ENCODE measurements at regions not wholly inside any gene's neighbourhood (a gene's known extent, or its start where the extent isn't known, plus 50 kb on each side); places are given as distances from the start of the nearest gene placed in this dataset.

DNA sequence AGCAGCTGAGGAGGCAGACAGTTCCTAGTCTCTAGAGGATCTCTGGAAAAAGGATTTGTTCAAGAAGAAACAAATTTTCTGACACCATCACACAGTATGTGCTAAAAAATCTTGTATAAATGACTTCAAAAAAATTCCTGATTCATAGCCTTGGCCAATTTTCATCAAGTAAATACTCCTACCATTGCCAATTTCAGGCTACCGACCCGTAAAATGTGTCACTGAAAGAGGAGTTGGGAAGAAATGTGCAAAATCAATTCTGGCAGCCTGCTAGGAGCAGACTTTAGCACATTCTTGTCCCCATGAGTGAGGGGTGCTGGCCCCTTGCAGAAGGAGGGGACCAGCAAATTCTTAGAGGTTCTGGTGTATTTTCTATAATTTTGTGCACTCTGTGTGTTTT is 109.4 kb downstream of the TMEM30B start:
- TF ChIP-seq HDGF (IDR thresholded peaks at IDR 0.05; ENCODE audit: borderline replicate concordance) (no peak), FOXA1 (IDR thresholded peaks at IDR 0.05) (no peak), BHLHE40 (IDR thresholded peaks at IDR 0.05; ENCODE audit: borderline replicate concordance) (no peak), L3MBTL2 (conservative IDR thresholded peaks at IDR 0.05) (no peak), TARDBP (IDR thresholded peaks at IDR 0.05) (no peak), ARNT (IDR thresholded peaks at IDR 0.05) (no peak), FOXM1 (IDR thresholded peaks at IDR 0.05; ENCODE audit: borderline replicate concordance) (no peak), NFRKB (IDR thresholded peaks at IDR 0.05) (no peak), CTBP1 (IDR thresholded peaks at IDR 0.05; ENCODE audit: borderline replicate concordance) (no peak), SUZ12 (IDR thresholded peaks at IDR 0.05) (no peak), SP1 (IDR thresholded peaks at IDR 0.05) (no peak), LEF1 (IDR thresholded peaks at IDR 0.05; ENCODE audit: borderline replicate concordance) (no peak)
- TF ChIP-seq, protein P1, sequence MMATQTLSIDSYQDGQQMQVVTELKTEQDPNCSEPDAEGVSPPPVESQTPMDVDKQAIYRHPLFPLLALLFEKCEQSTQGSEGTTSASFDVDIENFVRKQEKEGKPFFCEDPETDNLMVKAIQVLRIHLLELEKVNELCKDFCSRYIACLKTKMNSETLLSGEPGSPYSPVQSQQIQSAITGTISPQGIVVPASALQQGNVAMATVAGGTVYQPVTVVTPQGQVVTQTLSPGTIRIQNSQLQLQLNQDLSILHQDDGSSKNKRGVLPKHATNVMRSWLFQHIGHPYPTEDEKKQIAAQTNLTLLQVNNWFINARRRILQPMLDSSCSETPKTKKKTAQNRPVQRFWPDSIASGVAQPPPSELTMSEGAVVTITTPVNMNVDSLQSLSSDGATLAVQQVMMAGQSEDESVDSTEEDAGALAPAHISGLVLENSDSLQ (IDR thresholded peaks at IDR 0.05) = no peak
- CTCF ChIA-PET = no interaction called here
- POLR2A ChIA-PET = no interaction called here
- DNase-seq (ENCODE audit: extremely low spot score) = no peak

DNA sequence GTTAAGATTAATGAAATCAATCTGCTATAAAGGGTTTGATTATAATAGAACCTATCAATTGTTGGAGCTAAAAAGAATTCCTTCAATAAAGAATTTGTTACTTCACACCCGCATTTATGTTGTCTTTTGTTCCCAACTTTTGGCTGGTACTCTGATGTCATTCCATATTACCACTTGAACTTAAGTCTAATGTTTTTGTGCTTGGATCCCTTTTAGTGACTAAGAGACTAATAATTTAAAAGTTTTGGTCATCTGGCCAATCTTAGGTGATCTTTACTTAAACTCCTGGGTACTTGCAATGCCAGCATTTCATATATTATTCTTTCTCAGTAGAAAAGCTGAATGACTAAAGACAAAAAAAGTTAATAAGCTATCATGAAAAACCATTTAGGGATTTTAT is 113.0 kb downstream of the TMEM30B start:
- TF ChIP-seq SUZ12 (IDR thresholded peaks at IDR 0.05) = no peak
- TF ChIP-seq HDGF (IDR thresholded peaks at IDR 0.05; ENCODE audit: borderline replicate concordance) = no peak
- TF ChIP-seq L3MBTL2 (conservative IDR thresholded peaks at IDR 0.05) = no peak
- no peak for TF ChIP-seq CTBP1 (IDR thresholded peaks at IDR 0.05; ENCODE audit: borderline replicate concordance)
- TF ChIP-seq TARDBP (IDR thresholded peaks at IDR 0.05) = no peak
- TF ChIP-seq SP1 (IDR thresholded peaks at IDR 0.05) = no peak
- no peak for TF ChIP-seq LEF1 (IDR thresholded peaks at IDR 0.05; ENCODE audit: borderline replicate concordance)
- TF ChIP-seq BHLHE40 (IDR thresholded peaks at IDR 0.05; ENCODE audit: borderline replicate concordance) = no peak
- TF ChIP-seq FOXM1 (IDR thresholded peaks at IDR 0.05; ENCODE audit: borderline replicate concordance) = no peak
- TF ChIP-seq ZNF384 (IDR thresholded peaks at IDR 0.05) = no peak
- TF ChIP-seq NFRKB (IDR thresholded peaks at IDR 0.05) = no peak
- TF ChIP-seq ARNT (IDR thresholded peaks at IDR 0.05) = no peak
- no peak for TF ChIP-seq FOXK2 (IDR thresholded peaks at IDR 0.05)
- no peak for TF ChIP-seq FOXA1 (IDR thresholded peaks at IDR 0.05)
- POLR2A ChIA-PET = no interaction called here
- DNase-seq (ENCODE audit: extremely low spot score) = no peak
- CTCF ChIA-PET = no interaction called here

DNA sequence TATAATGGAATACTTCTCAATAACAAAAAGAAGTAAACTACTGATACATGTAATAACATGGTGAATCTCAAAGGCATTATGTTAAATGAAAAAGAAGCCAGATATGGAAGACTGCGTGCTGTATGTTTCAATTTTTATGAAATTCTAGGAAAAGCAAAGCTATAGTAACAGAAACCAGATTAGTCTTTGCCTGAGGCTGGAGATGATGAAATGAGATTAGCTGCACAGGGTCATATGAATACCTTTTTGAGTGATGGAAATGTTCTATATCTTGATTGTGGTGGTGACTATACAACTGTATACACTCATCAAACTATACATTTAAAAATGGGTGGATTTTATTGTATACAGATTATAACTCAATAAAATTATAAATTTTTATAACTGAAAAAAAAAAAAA is 113.5 kb downstream of the TMEM30B start:
- CTCF ChIA-PET = no interaction called here
- POLR2A ChIA-PET = no interaction called here
- DNase-seq (ENCODE audit: extremely low spot score) = no peak
- TF ChIP-seq FOXK2 (IDR thresholded peaks at IDR 0.05) (no peak), L3MBTL2 (conservative IDR thresholded peaks at IDR 0.05) (no peak), HDGF (IDR thresholded peaks at IDR 0.05; ENCODE audit: borderline replicate concordance) (no peak), TARDBP (IDR thresholded peaks at IDR 0.05) (no peak), CTBP1 (IDR thresholded peaks at IDR 0.05; ENCODE audit: borderline replicate concordance) (no peak), ELF4 (IDR thresholded peaks at IDR 0.05) (no peak), FOXM1 (IDR thresholded peaks at IDR 0.05; ENCODE audit: borderline replicate concordance) (no peak), BHLHE40 (IDR thresholded peaks at IDR 0.05; ENCODE audit: borderline replicate concordance) (no peak), FOXA1 (IDR thresholded peaks at IDR 0.05) (no peak), SP1 (IDR thresholded peaks at IDR 0.05) (no peak), LEF1 (IDR thresholded peaks at IDR 0.05; ENCODE audit: borderline replicate concordance) (no peak), ZNF384 (IDR thresholded peaks at IDR 0.05) (no peak), ARNT (IDR thresholded peaks at IDR 0.05) (no peak), SUZ12 (IDR thresholded peaks at IDR 0.05) (no peak), NFRKB (IDR thresholded peaks at IDR 0.05) (no peak)
- TF ChIP-seq, protein P1 (IDR thresholded peaks at IDR 0.05) = no peak

DNA sequence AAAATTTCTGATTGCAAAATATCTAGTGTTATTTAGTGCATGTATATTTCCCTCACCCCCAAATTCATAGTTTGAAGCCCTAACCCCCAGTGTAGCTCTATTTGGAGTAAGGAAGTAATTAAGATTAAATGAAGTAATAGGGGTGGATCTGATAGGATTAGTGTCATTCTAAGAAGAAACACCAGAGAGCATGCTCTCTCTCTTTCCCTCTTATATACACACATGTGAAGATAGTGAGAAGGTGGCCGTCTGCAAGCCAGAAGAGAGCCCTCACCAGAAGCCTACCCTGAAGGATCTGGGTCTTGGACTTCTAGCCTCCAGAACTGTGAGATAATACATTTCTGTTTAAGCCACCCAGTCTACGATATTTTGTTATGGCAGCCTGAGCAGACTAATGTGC is 120.3 kb downstream of the TMEM30B start:
- CTCF ChIA-PET = no interaction called here
- DNase-seq (ENCODE audit: extremely low spot score) = no peak
- no peak for TF ChIP-seq HDGF (IDR thresholded peaks at IDR 0.05; ENCODE audit: borderline replicate concordance)
- POLR2A ChIA-PET = no interaction called here

DNA sequence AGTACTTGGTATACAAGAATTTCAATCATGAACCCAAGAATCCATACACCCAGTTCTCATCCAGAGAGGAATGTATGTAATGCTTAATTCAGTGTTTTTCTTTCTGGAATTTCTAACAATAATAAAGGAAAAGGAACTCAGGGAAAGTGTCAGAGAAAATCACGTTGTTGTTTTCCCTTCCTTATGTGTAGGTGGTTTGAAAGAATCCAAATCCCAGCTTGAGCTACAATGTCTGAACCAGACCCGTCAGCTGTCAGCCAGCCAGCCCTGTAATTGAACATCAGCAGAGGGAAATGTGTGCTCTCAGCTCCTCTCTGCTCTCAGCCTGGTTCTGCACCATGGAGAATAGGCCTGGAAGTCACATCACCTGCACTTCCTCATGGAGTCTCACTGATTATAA is 126.5 kb downstream of the TMEM30B start:
- ChIA-PET POLR2A (no interaction called here), CTCF (no interaction called here)
- no peak for DNase-seq (ENCODE audit: extremely low spot score)
- TF ChIP-seq FOXK2 (IDR thresholded peaks at IDR 0.05) (no peak), FOXM1 (IDR thresholded peaks at IDR 0.05; ENCODE audit: borderline replicate concordance) (no peak), SUZ12 (IDR thresholded peaks at IDR 0.05) (no peak), ELF4 (IDR thresholded peaks at IDR 0.05) (no peak), HDGF (IDR thresholded peaks at IDR 0.05; ENCODE audit: borderline replicate concordance) (no peak), LEF1 (IDR thresholded peaks at IDR 0.05; ENCODE audit: borderline replicate concordance) (no peak), TARDBP (IDR thresholded peaks at IDR 0.05) (no peak), BHLHE40 (IDR thresholded peaks at IDR 0.05; ENCODE audit: borderline replicate concordance) (no peak), L3MBTL2 (conservative IDR thresholded peaks at IDR 0.05) (no peak), NFRKB (IDR thresholded peaks at IDR 0.05) (no peak), CTBP1 (IDR thresholded peaks at IDR 0.05; ENCODE audit: borderline replicate concordance) (no peak), ZNF384 (IDR thresholded peaks at IDR 0.05) (no peak), SP1 (IDR thresholded peaks at IDR 0.05) (no peak), FOXA1 (IDR thresholded peaks at IDR 0.05) (no peak), ARNT (IDR thresholded peaks at IDR 0.05) (no peak)
- TF ChIP-seq, protein P1 (IDR thresholded peaks at IDR 0.05) = no peak

DNA sequence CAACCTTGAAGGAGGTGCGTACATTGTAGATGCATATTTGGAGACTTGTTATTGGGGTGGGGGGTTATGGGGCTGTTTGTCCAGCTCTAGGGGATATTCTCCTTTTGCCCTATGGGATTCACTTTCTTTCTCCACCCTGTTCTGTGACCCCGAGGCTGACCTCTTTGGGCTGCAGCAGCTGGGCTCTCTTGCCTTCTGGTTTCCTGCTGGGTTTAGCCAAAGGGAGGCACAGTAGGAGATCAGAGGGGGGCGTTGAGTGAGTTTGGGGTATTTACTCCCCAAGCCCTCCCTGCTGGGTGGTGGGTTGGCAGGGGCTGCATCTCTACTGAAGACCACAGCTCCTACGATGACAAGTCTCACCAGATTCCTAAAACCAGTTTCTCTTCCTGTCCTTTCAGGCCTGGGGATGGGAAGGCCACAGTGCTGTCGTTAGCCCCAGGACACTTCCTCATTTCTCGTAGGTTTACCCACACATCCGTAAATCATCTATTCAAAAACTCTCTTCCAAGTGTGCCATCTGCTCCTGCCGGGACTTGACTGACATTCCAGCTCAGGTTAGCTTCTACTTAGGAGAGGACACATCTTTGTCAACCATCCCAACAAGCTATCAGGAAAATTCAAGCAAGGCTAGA is 127.1 kb downstream of the TMEM30B start:
- POLR2A ChIA-PET = no interaction called here
- TF ChIP-seq ARNT (IDR thresholded peaks at IDR 0.05) (no peak), FOXA1 (IDR thresholded peaks at IDR 0.05) (no peak), ZNF384 (IDR thresholded peaks at IDR 0.05) (no peak), L3MBTL2 (conservative IDR thresholded peaks at IDR 0.05) (no peak), TARDBP (IDR thresholded peaks at IDR 0.05) (no peak), HDGF (IDR thresholded peaks at IDR 0.05; ENCODE audit: borderline replicate concordance) (no peak), LEF1 (IDR thresholded peaks at IDR 0.05; ENCODE audit: borderline replicate concordance) (no peak), NFRKB (IDR thresholded peaks at IDR 0.05) (no peak), BHLHE40 (IDR thresholded peaks at IDR 0.05; ENCODE audit: borderline replicate concordance) (no peak), FOXM1 (IDR thresholded peaks at IDR 0.05; ENCODE audit: borderline replicate concordance) (no peak), SP1 (IDR thresholded peaks at IDR 0.05) (no peak)

More for the DNA sequence above, 127.1 kb downstream of the TMEM30B start:
- CTCF ChIA-PET = interaction anchor here (0.6 kb wide), 1 partner anchor 803 kb away, joined by 3 read pairs; no protein-coding TSS in a partner anchor
- DNase-seq (ENCODE audit: extremely low spot score) = no peak

Data from HEK293T (cell line).